Transverse colon (tissue), 4 donors: ENCODE measurements at regions not wholly inside any gene's neighbourhood (a gene's known extent, or its start where the extent isn't known, plus 50 kb on each side); places are given as distances from the start of the nearest gene placed in this dataset.

ENCODE experiments used
- DNase-seq: peaks from one replicate; pipeline ENCODE4 v3.0.0-alpha.2; 2019
- H3K27ac ChIP-seq, 4 donors: fragments of 200-600 bp; sonication (generic); 2 replicates each; pipeline ENCODE4 v1.5.1; 2016 to 2018; ENCODE audit warnings: inconsistent platforms in 4 of 4
- H3K27me3 ChIP-seq: fragments of 200-600 bp; sonication (generic); 2 replicates; pipeline ENCODE4 v1.5.1; 2017; ENCODE audit warnings: inconsistent platforms
- H3K36me3 ChIP-seq, 4 donors: fragments of 200-600 bp; sonication (generic); 2 replicates each; pipeline ENCODE4 v1.5.1; 2017 to 2019; ENCODE audit warnings: inconsistent platforms in 4 of 4
- H3K4me1 ChIP-seq, 4 donors: fragments of 200-600 bp; sonication (generic); 2 replicates each; pipeline ENCODE4 v1.5.1; 2017 to 2020; ENCODE audit warnings: inconsistent platforms in 4 of 4
- H3K4me3 ChIP-seq, 4 donors: fragments of 200-600 bp; sonication (generic); 1 replicate in 1 of 4; 2 replicates in 3 of 4; pipeline versions ENCODE4 v1.5.1 to v1.6.1; 2017 to 2019; ENCODE audit warnings: inconsistent platforms in 4 of 4
- H3K9me3 ChIP-seq, 2 donors: fragments of 200-600 bp; sonication (generic); 2 replicates each; pipeline ENCODE4 v1.5.1; 2017 to 2019; ENCODE audit warnings: inconsistent platforms in 2 of 2
- EP300 ChIP-seq: sonication (generic); formaldehyde crosslinking; IDR thresholded peaks from one replicate; pipeline ENCODE4 v1.6.1; 2017; ENCODE audit warnings: antibody characterized with exemption, low read depth
- POLR2A ChIP-seq: fragments of 450-650 bp; IDR thresholded peaks from one replicate; pipeline ENCODE4 v1.6.1; 2016; ENCODE audit warnings: antibody characterized with exemption, mild to moderate bottlenecking, moderate library complexity
- POLR2AphosphoS5 ChIP-seq, 3 donors: sonication (generic); formaldehyde crosslinking; IDR thresholded peaks; one replicate each; pipeline ENCODE4 v1.6.1; 2016; ENCODE audit warnings: antibody characterized with exemption in 3 of 3
- WGBS, 2 donors: methylation state at CpG; one replicate each; pipeline ENCODE4 v1.1.5; 2018; ENCODE audit warnings: low coverage in 1 of 2; 5-methylcytosine and 5-hydroxymethylcytosine counted together
- in situ Hi-C, 4 donors: fragments of 200-750 bp; cut with MboI; loops; one replicate each; pipeline versions ENCODE4 v1.15.0 to v1.15.1; 2017; ENCODE audit warnings: low sequenced_read_pairs in 3 of 4, low pct_ligation_motif_present in 1 of 4, low pct_unique_long_range_greater_than_20kb in 1 of 4
- intact Hi-C: fragments of 100-400 bp; cut with DNase I; formaldehyde crosslinking; loops from one replicate; pipeline ENCODE4 v1.15.1; 2023; ENCODE audit warnings: low total_unique reads
- TF ChIP-seq, protein P1 (sequence below), 5 experiments: fragments of 200-600 bp in 3 of 5; fragments of 450-650 bp in 2 of 5; sonication (generic) in 3 of 5; IDR thresholded peaks; 1 replicate in 2 of 5; 2 replicates in 3 of 5; pipeline ENCODE4 v1.5.1; 2016 to 2017; ENCODE audit warnings: antibody characterized with exemption in 5 of 5, inconsistent platforms in 3 of 5, mild to moderate bottlenecking in 2 of 5, moderate library complexity in 1 of 5

DNA sequence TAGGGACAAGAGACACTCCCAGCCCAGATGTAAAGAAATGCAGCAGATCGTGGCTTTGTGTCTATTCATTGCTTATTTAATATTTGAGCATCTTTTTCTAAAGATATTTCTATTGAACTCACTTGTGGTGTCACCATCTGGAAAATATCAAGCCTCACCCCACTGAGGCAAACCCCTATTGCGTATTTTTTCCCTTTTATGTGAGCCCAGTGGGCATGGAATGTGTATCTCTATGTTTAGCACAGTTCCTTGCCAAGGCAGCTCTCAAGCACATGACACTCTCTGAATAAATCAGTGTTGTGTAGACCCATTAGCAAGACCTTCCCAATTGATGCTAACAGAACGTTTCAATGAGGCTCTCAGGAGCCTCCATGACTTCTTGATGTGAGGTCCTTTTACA lies 81.6 kb downstream of the TMEM174 start:
- Histone ChIP-seq H3K36me3 (no peaks in the 10 kb centered on the region), H3K4me3 (no peak overlapping the region), H3K27me3 (peaks cover 30% of the 10 kb centered on the region), H3K4me1 (no peaks in the 10 kb centered on the region), H3K27ac (no peak overlapping the region), H3K9me3 (no peaks in the 10 kb centered on the region)
- TF ChIP-seq EP300, result no peak
- TF ChIP-seq, protein P1, sequence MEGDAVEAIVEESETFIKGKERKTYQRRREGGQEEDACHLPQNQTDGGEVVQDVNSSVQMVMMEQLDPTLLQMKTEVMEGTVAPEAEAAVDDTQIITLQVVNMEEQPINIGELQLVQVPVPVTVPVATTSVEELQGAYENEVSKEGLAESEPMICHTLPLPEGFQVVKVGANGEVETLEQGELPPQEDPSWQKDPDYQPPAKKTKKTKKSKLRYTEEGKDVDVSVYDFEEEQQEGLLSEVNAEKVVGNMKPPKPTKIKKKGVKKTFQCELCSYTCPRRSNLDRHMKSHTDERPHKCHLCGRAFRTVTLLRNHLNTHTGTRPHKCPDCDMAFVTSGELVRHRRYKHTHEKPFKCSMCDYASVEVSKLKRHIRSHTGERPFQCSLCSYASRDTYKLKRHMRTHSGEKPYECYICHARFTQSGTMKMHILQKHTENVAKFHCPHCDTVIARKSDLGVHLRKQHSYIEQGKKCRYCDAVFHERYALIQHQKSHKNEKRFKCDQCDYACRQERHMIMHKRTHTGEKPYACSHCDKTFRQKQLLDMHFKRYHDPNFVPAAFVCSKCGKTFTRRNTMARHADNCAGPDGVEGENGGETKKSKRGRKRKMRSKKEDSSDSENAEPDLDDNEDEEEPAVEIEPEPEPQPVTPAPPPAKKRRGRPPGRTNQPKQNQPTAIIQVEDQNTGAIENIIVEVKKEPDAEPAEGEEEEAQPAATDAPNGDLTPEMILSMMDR (IDR thresholded peaks at IDR 0.05), result no peak
- no peak for TF ChIP-seq POLR2A
- no peak for TF ChIP-seq POLR2AphosphoS5 (IDR thresholded peaks at IDR 0.05)
- intact Hi-C loops (no loop called here), in situ Hi-C loops (no loop called here)
- DNase-seq, result no peak
- whole genome bisulfite sequencing, 2 donors, result 27 to 50% methylated on average over 1 to 3 of the region's 3 CpGs

DNA sequence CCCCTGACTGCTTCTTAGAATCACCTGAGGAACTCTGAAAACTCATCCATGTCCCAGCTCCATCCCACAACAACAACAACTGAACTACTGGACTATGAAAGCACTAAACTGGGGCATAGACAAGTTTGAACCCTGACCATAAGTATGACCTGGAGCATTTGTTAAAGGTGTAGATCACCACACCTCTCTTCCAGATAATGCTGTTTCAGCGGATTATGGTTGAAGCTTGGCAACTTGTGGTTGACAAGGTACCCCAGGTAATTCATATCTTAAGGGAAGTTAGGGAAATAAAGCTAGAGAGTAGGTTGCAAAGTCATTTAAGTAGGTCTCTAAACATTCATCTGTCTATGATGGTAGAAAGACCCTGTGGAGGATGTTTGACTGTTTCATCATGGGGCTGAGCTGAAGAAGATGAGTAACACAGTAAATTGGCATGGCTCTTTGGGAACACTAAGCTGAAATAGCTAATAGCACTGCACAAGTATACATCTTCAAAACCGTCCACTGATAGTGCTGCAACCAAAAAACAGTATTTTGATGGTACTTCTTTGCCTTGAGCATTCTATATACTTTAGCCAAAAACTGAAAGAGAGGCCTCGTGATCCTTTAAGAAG lies 80.2 kb downstream of the TMEM174 start:
- DNase-seq, result no peak
- Histone ChIP-seq H3K27ac (no peak overlapping the region), H3K27me3 (peaks cover 43% of the 10 kb centered on the region), H3K4me3 (no peak overlapping the region), H3K9me3 (no peaks in the 10 kb centered on the region), H3K4me1 (no peaks in the 10 kb centered on the region), H3K36me3 (no peaks in the 10 kb centered on the region)
- intact Hi-C loops, result no loop called here
- in situ Hi-C loops, result no loop called here
- WGBS, 2 donors, result 87% methylated on average over 3 of the region's 3 CpGs; no CpG with 5 or more reads in 1 of the 2 donors
- no peak for TF ChIP-seq EP300
- TF ChIP-seq, protein P1 (IDR thresholded peaks at IDR 0.05), result no peak
- no peak for TF ChIP-seq POLR2A
- no peak for TF ChIP-seq POLR2AphosphoS5 (IDR thresholded peaks at IDR 0.05)

GRCh38 chr5:73250645-73251044 lies 77.7 kb downstream of the TMEM174 start:
- H3K27me3 ChIP-seq, result peaks cover 63% of the 10 kb centered on the region
- no peak for DNase-seq
- no peaks in the 10 kb centered on the region for H3K9me3 ChIP-seq
- 70 to 74% methylated on average over 2 of the region's 2 CpGs for WGBS, 2 donors
- H3K4me1 ChIP-seq, result no peaks in the 10 kb centered on the region
- no peak overlapping the region for H3K27ac ChIP-seq
- no peak overlapping the region for H3K4me3 ChIP-seq
- in situ Hi-C loops (no loop called here), intact Hi-C loops (no loop called here)
- TF ChIP-seq, protein P1 (IDR thresholded peaks at IDR 0.05), result no peak
- TF ChIP-seq POLR2A, result no peak
- TF ChIP-seq EP300, result no peak
- no peak for TF ChIP-seq POLR2AphosphoS5 (IDR thresholded peaks at IDR 0.05)
- no peaks in the 10 kb centered on the region for H3K36me3 ChIP-seq

GRCh38 chr5:73242735-73243134 lies 69.7 kb downstream of the TMEM174 start:
- H3K9me3 ChIP-seq, result no peaks in the 10 kb centered on the region
- peaks cover 92% of the 10 kb centered on the region for H3K27me3 ChIP-seq
- no peaks in the 10 kb centered on the region for H3K36me3 ChIP-seq
- no peak for DNase-seq
- in situ Hi-C loops, result loop anchor here in 1 of 4 donors (25.0 kb wide), 1 partner anchor 195 kb away; the partner anchor contains the start of gene FOXD1
- no peak for TF ChIP-seq EP300
- TF ChIP-seq POLR2AphosphoS5 (IDR thresholded peaks at IDR 0.05), result no peak
- TF ChIP-seq POLR2A, result no peak
- TF ChIP-seq, protein P1 (IDR thresholded peaks at IDR 0.05), result no peak
- intact Hi-C loops, result no loop called here
- no peak overlapping the region for H3K27ac ChIP-seq
- H3K4me1 ChIP-seq, result no peaks in the 10 kb centered on the region
- no peak overlapping the region for H3K4me3 ChIP-seq
- 68 to 78% methylated on average over 2 of the region's 2 CpGs for WGBS, 2 donors
